AG04450 (cell line): ENCODE measurements at regions not wholly inside any gene's neighbourhood (a gene's known extent, or its start where the extent isn't known, plus 50 kb on each side); places are given as distances from the start of the nearest gene placed in this dataset.

Source experiments
- CTCF ChIA-PET: fragments of 300-600, 350-600 bp; formaldehyde crosslinking; extraction: SDS; loops from one replicate; lab custom pipeline; 2022; ENCODE audit warnings: antibody characterized with exemption, inconsistent platforms; lab: Charles Lee
- POLR2A ChIA-PET: fragments of 350-600 bp; formaldehyde crosslinking; extraction: SDS; loops from one replicate; lab custom pipeline; 2021; ENCODE audit warnings: antibody characterized with exemption, inconsistent platforms; lab: Yijun Ruan, JAX
- DNase-seq: peaks from one replicate; pipeline ENCODE4 v3.0.0-alpha.2; 2011; ENCODE audit warnings: low read depth, low spot score
- H3K27ac ChIP-seq: one replicate; pipeline ENCODE4 v1.5.1; 2012; ENCODE audit warnings: low read depth, low read length, control low read depth
- H3K27me3 ChIP-seq: one replicate; pipeline ENCODE4 v1.6.0; 2012; ENCODE audit warnings: low read length; ENCODE audit not compliant: control insufficient read depth, insufficient read depth
- H3K4me3 ChIP-seq: 2 replicates; pipeline ENCODE4 v1.5.1; 2011; ENCODE audit warnings: mild to moderate bottlenecking, low read depth, low read length, control low read depth
- H3K9me3 ChIP-seq: 2 replicates; pipeline ENCODE4 v1.5.1; 2012; ENCODE audit warnings: low read length; ENCODE audit not compliant: control insufficient read depth, insufficient read depth
- TF ChIP-seq, protein P1 (sequence below): IDR thresholded peaks from 2 replicates; pipeline ENCODE4 v1.5.1; 2011; ENCODE audit warnings: low read depth, low read length, control low read depth, inconsistent platforms

DNA sequence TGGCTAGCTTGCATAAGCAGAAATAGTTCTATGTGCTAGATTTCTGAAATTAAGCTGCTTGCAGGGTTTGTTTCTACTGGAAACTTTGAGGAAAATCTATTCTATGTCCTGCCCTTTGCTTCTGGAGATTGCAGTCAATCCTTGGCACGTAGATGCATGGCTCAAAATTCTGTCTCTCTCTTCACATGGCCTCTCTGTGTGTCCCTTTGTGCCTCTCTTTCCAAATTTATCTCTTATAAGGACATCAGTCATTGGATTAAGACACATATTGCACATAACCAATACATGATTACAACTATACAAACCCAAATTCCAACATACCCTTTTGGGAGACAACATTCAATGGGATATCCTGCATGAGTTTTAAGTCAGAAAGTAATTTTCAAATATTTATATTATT, 744.3 kb upstream of the CTNND2 start:
- no peak overlapping the region for H3K4me3 ChIP-seq
- H3K27me3 ChIP-seq, result no peaks in the 10 kb centered on the region
- POLR2A ChIA-PET, result no interaction called here
- CTCF ChIA-PET, result no interaction called here
- no peak overlapping the region for H3K27ac ChIP-seq
- TF ChIP-seq, protein P1, sequence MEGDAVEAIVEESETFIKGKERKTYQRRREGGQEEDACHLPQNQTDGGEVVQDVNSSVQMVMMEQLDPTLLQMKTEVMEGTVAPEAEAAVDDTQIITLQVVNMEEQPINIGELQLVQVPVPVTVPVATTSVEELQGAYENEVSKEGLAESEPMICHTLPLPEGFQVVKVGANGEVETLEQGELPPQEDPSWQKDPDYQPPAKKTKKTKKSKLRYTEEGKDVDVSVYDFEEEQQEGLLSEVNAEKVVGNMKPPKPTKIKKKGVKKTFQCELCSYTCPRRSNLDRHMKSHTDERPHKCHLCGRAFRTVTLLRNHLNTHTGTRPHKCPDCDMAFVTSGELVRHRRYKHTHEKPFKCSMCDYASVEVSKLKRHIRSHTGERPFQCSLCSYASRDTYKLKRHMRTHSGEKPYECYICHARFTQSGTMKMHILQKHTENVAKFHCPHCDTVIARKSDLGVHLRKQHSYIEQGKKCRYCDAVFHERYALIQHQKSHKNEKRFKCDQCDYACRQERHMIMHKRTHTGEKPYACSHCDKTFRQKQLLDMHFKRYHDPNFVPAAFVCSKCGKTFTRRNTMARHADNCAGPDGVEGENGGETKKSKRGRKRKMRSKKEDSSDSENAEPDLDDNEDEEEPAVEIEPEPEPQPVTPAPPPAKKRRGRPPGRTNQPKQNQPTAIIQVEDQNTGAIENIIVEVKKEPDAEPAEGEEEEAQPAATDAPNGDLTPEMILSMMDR, result no peak
- peaks cover 5% of the 10 kb centered on the region for H3K9me3 ChIP-seq
- DNase-seq, result no peak

- H3K9me3 ChIP-seq, result peaks cover 5% of the 10 kb centered on the region
- DNase-seq, result no peak
- no peaks in the 10 kb centered on the region for H3K27me3 ChIP-seq
- ChIA-PET POLR2A (no interaction called here), CTCF (no interaction called here)
- TF ChIP-seq, protein P1, result no peak
- no peak overlapping the region for H3K27ac ChIP-seq
- no peak overlapping the region for H3K4me3 ChIP-seq
Observed at GRCh38 chr5:12647613-12648012, 743.4 kb upstream of the CTNND2 start.

DNA sequence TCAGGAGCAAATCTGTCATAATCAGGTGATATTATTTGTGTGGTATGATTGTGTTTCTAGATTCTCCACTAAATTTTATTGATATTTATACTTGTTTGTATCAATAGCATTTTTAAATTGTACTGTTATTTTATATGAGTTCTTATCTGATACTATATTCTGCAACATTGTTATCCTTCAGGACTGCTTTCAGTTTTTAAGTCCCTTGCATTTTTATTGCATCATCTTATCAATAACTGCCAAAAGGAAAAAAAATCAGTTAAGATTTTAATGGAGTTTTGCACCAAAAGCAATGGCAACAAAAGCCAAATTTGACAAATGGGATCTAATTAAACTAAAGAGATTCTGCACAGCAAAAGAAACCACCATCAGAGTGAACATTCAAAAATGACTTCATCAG, 741.3 kb upstream of the CTNND2 start:
- no peak for DNase-seq
- H3K27me3 ChIP-seq, result no peaks in the 10 kb centered on the region
- H3K27ac ChIP-seq, result no peak overlapping the region
- H3K9me3 ChIP-seq, result peaks cover 5% of the 10 kb centered on the region
- ChIA-PET POLR2A (no interaction called here), CTCF (no interaction called here)
- H3K4me3 ChIP-seq, result no peak overlapping the region
- TF ChIP-seq, protein P1, result no peak

DNA sequence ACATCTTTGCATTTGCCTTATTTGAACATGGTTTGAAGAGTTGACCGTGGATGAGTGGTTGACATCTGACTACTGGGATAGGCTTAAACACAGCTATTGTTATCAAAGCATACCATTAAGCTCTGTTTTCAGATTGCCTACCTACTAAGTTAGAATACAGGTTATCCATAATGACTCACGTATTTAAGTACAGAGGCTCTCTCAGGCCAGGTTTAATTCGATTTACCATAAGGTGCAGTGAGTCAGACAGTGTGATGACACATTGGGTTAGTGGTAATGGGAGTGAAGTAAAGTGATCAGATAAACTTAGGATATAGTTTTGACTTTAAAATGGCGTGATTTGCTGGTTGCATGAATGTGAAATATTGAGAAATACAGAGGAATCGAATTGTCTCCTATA, 732.0 kb upstream of the CTNND2 start:
- POLR2A ChIA-PET, result no interaction called here
- H3K27ac ChIP-seq, result no peak overlapping the region
- no peaks in the 10 kb centered on the region for H3K27me3 ChIP-seq
- H3K4me3 ChIP-seq, result no peak overlapping the region
- DNase-seq, result no peak
- CTCF ChIA-PET, result no interaction called here
- peaks cover 5% of the 10 kb centered on the region for H3K9me3 ChIP-seq
- TF ChIP-seq, protein P1, result no peak

- TF ChIP-seq, protein P1, result no peak
- DNase-seq, result no peak
- no peaks in the 10 kb centered on the region for H3K27me3 ChIP-seq
- H3K4me3 ChIP-seq, result no peak overlapping the region
- no peak overlapping the region for H3K27ac ChIP-seq
- ChIA-PET CTCF (no interaction called here), POLR2A (no interaction called here)
- peaks cover 34% of the 10 kb centered on the region for H3K9me3 ChIP-seq
Observed at GRCh38 chr5:12626556-12626955, 722.3 kb upstream of the CTNND2 start.
